ENCODE measurements at regions not wholly inside any gene's neighbourhood (a gene's known extent, or its start where the extent isn't known, plus 50 kb on each side); places are given as distances from the start of the nearest gene placed in this dataset.

DNA sequence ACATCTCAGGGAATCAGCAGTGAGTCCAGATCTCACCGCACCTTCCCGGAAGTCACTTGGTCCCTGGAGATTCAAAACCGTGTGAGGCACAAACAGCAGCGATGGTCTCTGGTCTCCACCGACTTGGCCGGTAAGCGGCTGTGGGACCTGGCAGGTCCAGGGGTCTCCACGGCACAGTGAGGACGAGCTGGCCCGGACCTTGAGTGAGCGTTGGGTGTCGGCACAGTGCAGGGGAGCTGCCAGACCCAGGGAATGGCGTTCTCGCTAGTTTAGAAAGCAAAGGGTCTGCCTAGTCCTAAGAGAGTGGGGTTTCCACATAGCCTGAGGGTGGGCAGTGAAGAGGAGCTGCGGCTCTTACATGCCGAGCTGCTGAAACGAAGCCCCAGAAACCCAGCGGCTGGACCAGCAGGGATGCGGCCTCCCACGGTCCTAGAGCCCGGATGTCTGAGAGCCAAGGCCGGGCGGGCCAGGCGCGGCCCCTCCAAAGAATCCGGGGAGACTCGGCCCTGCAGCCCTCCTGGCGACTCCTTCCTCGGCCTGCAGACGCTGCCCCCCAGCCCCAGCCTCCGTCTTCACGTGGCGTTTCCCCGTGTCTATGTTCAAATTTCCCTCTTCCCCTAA lies 185.0 kb downstream of the ERMARD start:
- TF ChIP-seq, protein P1, sequence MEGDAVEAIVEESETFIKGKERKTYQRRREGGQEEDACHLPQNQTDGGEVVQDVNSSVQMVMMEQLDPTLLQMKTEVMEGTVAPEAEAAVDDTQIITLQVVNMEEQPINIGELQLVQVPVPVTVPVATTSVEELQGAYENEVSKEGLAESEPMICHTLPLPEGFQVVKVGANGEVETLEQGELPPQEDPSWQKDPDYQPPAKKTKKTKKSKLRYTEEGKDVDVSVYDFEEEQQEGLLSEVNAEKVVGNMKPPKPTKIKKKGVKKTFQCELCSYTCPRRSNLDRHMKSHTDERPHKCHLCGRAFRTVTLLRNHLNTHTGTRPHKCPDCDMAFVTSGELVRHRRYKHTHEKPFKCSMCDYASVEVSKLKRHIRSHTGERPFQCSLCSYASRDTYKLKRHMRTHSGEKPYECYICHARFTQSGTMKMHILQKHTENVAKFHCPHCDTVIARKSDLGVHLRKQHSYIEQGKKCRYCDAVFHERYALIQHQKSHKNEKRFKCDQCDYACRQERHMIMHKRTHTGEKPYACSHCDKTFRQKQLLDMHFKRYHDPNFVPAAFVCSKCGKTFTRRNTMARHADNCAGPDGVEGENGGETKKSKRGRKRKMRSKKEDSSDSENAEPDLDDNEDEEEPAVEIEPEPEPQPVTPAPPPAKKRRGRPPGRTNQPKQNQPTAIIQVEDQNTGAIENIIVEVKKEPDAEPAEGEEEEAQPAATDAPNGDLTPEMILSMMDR (IDR thresholded peaks at IDR 0.05): no peak
- no peak for TF ChIP-seq POLR2A (IDR thresholded peaks at IDR 0.05)
